Body of pancreas (tissue), 4 donors: ENCODE measurements at regions not wholly inside any gene's neighbourhood (a gene's known extent, or its start where the extent isn't known, plus 50 kb on each side); places are given as distances from the start of the nearest gene placed in this dataset.

Experiments used
- POLR2A ChIP-seq, 3 donors: fragments of 450-650 bp; IDR thresholded peaks; one replicate each; pipeline ENCODE4 v1.6.1; 2016; ENCODE audit warnings: antibody characterized with exemption in 3 of 3, mild to moderate bottlenecking in 2 of 3
- TF ChIP-seq, protein P1 (sequence below), 7 experiments: fragments of 450-650 bp in 4 of 7; fragments of 200-600 bp in 3 of 7; sonication (generic) in 3 of 7; IDR thresholded peaks; one replicate each; pipeline ENCODE4 v1.5.1; 2016 to 2019; ENCODE audit warnings: antibody characterized with exemption in 7 of 7

DNA sequence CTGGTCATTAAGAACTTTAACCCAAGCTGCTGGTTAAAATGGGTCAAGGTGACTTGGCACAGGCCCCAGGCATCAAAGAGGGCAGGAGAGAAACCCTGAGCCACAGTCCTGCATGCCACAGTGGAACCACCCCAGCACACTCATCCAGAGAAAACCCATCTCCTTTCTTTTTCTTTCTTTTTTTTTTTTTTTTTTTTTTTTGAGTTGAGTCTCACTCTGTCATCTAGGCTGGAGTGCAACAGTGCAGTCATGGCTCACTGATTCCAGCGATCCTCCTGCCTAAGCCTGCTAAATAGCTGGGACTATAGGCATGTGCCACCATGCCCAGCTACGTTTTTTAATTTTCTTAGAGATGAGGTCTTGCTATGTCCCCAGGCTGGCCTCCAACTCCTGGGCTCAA, 109.2 kb upstream of the RAB4A start:
- no peak for TF ChIP-seq POLR2A (IDR thresholded peaks at IDR 0.05)
- TF ChIP-seq, protein P1, sequence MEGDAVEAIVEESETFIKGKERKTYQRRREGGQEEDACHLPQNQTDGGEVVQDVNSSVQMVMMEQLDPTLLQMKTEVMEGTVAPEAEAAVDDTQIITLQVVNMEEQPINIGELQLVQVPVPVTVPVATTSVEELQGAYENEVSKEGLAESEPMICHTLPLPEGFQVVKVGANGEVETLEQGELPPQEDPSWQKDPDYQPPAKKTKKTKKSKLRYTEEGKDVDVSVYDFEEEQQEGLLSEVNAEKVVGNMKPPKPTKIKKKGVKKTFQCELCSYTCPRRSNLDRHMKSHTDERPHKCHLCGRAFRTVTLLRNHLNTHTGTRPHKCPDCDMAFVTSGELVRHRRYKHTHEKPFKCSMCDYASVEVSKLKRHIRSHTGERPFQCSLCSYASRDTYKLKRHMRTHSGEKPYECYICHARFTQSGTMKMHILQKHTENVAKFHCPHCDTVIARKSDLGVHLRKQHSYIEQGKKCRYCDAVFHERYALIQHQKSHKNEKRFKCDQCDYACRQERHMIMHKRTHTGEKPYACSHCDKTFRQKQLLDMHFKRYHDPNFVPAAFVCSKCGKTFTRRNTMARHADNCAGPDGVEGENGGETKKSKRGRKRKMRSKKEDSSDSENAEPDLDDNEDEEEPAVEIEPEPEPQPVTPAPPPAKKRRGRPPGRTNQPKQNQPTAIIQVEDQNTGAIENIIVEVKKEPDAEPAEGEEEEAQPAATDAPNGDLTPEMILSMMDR (IDR thresholded peaks at IDR 0.05) = no peak
